ENCODE measurements at regions not wholly inside any gene's neighbourhood (a gene's known extent, or its start where the extent isn't known, plus 50 kb on each side); places are given as distances from the start of the nearest gene placed in this dataset.

DNA sequence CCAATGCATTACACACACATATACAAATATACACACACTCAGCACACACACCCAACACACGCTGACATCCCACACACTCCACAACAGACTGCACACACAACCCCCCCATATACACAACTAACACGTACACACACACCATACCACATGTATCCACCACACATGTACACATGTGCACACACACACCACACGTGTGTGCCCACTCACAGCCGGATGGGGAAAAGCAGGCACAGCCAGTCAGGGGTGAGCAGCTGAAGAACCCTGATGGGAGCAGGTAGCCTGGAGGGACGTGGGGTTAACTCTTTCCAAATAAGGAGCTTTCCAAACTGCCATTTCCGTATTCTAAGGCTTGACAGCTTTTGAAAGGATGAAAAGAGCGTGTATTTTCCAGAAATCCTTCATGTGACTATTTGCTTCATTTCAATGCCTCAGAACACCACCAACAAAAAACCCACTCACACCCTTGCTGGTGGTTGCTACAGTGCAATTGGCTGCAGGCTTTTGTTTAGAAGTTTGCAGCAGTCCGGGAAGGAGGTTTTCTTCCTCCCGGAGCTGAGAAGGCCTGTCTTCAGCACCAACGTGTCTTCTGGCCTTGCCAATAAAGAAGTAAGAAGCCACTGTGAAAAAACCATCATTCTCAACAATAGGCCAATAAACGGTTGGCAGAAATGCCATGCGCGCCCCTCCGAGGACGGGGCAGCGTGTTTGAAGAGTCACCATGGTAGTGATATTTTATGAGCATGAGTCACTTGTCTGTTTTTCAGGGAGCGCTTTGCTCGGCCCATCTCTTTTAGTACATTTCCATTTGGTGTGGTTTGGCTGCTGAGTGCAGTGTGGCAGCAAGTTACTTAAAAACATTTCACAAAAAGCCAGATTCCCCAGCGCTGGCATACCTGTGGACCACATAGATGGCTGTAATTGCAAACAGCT lies 131.3 kb upstream of the GMDS start:
- Mint-ChIP-seq H3K27ac (no peak overlapping the region), H3K36me3 (no peaks in the 10 kb centered on the region), H3K4me1 (ENCODE audit: unreplicated experiment) (no peaks in the 10 kb centered on the region), H3K4me3 (no peak overlapping the region), H3K27me3 (no peaks in the 10 kb centered on the region), H3K9me3 (no peaks in the 10 kb centered on the region)
- no peak for DNase-seq (ENCODE audit: extremely low spot score, unreplicated experiment)
- TF ChIP-seq, protein P1, sequence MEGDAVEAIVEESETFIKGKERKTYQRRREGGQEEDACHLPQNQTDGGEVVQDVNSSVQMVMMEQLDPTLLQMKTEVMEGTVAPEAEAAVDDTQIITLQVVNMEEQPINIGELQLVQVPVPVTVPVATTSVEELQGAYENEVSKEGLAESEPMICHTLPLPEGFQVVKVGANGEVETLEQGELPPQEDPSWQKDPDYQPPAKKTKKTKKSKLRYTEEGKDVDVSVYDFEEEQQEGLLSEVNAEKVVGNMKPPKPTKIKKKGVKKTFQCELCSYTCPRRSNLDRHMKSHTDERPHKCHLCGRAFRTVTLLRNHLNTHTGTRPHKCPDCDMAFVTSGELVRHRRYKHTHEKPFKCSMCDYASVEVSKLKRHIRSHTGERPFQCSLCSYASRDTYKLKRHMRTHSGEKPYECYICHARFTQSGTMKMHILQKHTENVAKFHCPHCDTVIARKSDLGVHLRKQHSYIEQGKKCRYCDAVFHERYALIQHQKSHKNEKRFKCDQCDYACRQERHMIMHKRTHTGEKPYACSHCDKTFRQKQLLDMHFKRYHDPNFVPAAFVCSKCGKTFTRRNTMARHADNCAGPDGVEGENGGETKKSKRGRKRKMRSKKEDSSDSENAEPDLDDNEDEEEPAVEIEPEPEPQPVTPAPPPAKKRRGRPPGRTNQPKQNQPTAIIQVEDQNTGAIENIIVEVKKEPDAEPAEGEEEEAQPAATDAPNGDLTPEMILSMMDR (conservative IDR thresholded peaks at IDR 0.05): no peak

DNA sequence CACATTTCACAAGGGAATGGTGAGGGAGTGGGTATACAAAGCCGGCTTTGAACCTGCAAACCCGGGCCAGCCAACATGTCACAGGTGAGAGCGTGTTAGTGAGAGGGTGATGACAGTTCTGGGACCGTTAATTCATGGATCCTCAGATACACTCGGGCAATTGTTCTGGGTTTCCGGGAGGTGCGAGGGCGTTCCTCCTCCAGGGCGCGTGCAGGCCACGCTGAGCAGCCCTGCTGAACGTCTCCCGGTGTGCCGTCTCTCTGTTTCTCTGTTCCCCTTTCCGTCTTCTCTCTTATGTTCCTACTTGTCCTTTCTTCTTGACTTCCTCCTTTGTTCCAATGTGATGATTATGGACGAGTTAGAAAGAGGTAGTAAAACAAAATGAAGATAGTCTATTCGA lies 130.0 kb upstream of the GMDS start:
- no peak overlapping the region for H3K27ac Mint-ChIP-seq
- no peaks in the 10 kb centered on the region for H3K9me3 Mint-ChIP-seq
- DNase-seq (ENCODE audit: extremely low spot score, unreplicated experiment): no peak
- H3K4me1 Mint-ChIP-seq (ENCODE audit: unreplicated experiment): no peaks in the 10 kb centered on the region
- H3K27me3 Mint-ChIP-seq: no peaks in the 10 kb centered on the region
- H3K36me3 Mint-ChIP-seq: no peaks in the 10 kb centered on the region
- H3K4me3 Mint-ChIP-seq: no peak overlapping the region
- TF ChIP-seq, protein P1 (conservative IDR thresholded peaks at IDR 0.05): no peak

DNA sequence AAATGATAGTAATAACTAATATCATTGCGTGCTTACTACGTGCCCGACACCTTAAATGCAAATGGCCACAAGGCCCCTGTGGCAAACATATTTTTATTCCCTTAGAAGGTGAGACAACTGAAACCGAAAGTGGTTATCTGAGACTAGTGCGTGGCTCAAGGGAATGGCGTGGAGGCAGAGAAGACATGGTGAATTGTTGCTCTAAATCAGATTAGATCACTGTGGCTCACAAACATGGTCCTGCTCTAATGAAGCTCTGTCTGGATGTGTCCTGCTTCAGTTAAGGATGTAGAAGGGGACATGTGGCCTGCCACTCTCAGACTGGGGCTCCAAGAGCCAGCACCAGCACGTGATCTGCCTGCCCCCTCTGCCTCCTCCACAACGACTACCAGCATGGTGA lies 124.2 kb upstream of the GMDS start:
- H3K27ac Mint-ChIP-seq: no peak overlapping the region
- H3K4me3 Mint-ChIP-seq: no peak overlapping the region
- no peaks in the 10 kb centered on the region for H3K9me3 Mint-ChIP-seq
- H3K36me3 Mint-ChIP-seq: no peaks in the 10 kb centered on the region
- H3K27me3 Mint-ChIP-seq: peaks cover 6% of the 10 kb centered on the region
- DNase-seq (ENCODE audit: extremely low spot score, unreplicated experiment): no peak
- TF ChIP-seq, protein P1 (conservative IDR thresholded peaks at IDR 0.05): no peak
- no peaks in the 10 kb centered on the region for H3K4me1 Mint-ChIP-seq (ENCODE audit: unreplicated experiment)

GRCh38 chr6:2363211-2363610 lies 117.8 kb upstream of the GMDS start:
- Mint-ChIP-seq H3K27ac (no peak overlapping the region), H3K4me3 (no peak overlapping the region), H3K36me3 (peaks cover 2% of the 10 kb centered on the region), H3K9me3 (no peaks in the 10 kb centered on the region), H3K27me3 (peaks cover 6% of the 10 kb centered on the region), H3K4me1 (ENCODE audit: unreplicated experiment) (no peaks in the 10 kb centered on the region)
- no peak for DNase-seq (ENCODE audit: extremely low spot score, unreplicated experiment)
- TF ChIP-seq, protein P1 (conservative IDR thresholded peaks at IDR 0.05): no peak

DNA sequence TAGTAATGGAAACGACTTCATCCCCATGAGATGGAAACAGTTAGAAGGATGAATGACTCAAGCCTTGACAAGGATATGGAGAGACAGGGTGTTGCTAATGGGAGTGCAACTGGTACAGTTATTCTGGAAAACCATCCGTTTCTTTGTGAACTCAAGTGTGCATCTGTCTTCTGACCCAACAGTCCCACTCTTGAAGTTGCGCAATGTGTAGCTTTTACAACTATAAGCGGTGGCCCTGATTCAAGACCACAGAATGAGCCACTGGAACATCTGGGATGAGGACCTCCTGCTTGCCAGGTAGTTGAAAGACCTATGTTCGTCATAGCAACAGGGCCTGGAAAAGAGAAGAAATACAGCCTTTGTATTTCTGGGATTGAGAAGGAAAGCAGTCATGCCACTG lies 115.8 kb upstream of the GMDS start:
- Mint-ChIP-seq H3K36me3 (peaks cover 3% of the 10 kb centered on the region), H3K27ac (no peak overlapping the region), H3K9me3 (no peaks in the 10 kb centered on the region), H3K4me1 (ENCODE audit: unreplicated experiment) (no peaks in the 10 kb centered on the region), H3K27me3 (peaks cover 6% of the 10 kb centered on the region), H3K4me3 (no peak overlapping the region)
- no peak for DNase-seq (ENCODE audit: extremely low spot score, unreplicated experiment)
- TF ChIP-seq, protein P1 (conservative IDR thresholded peaks at IDR 0.05): no peak
